ENCODE measurements at regions not wholly inside any gene's neighbourhood (a gene's known extent, or its start where the extent isn't known, plus 50 kb on each side); places are given as distances from the start of the nearest gene placed in this dataset.

GRCh38 chr12:60872850-60873713 lies 1277.3 kb downstream of the SLC16A7 start:
- TF ChIP-seq CTCF (IDR thresholded peaks at IDR 0.05), result no peak
- TF ChIP-seq POLR2A (IDR thresholded peaks at IDR 0.05), result no peak

All from right lobe of liver (tissue), 4 donors.